ENCODE measurements at regions not wholly inside any gene's neighbourhood (a gene's known extent, or its start where the extent isn't known, plus 50 kb on each side); places are given as distances from the start of the nearest gene placed in this dataset.
A peak's percentile ranks its signal among the peaks of the same experiment; 100 is the strongest.

DNA sequence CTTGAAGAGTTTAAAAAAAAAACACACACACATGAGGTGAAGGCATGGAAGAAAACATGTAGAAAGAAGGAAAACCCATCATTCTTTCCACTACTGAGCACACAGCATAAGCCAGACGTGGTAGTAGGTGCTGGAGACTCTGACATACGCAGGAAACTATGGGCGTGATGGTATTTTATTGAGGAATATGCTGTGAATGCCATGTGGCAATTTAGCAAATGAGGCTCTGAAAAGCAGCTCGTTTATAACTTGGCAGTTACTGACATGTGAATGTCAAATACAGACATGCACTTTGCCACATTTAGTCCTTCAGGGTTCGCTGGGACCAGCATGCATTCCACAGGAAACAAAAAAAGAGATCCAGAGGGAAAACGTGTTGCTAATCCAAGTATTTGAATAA is 74.3 kb upstream of the IFNAR2 start:
- DNase-seq = no peak

DNA sequence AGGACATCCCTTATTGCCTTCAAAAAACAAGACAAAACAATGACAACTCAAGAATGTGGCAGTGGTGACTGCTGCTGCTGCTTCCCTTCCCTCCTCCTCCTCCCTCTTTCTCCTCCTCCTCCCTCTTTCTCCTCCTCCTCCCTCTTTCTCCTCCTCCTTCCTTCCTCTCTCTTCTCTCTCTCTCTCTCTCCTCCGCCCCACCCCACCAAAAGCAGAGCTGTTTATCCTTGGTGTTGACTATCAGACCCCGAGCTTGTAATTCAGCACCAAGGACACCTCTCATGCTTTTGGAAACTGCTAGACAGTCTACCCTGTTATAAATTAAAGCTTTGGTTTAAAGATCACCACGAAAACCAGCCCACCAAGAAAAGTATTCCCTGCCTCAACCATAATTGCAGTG is 72.4 kb upstream of the IFNAR2 start:
- no peak for DNase-seq

DNA sequence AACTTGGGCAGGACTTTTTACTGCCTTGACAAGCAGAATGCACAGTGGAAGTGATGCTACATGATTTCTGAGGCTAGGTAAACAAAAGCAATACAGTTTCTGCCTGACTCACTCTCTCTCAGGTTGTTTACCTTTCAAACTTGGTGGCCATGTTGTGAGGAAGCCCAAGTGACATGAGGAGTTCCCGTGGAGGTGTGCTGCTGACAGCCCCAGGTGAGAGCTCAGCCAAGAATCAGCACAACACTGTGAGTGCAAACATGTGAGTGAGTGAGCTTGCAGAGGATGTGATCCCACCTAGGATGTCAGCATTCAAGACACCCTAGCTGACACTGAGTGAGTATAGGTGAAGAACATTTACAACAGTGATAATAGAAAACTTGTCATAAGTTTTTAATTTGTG is 71.1 kb upstream of the IFNAR2 start:
- DNase-seq = no peak

GRCh38 chr21:33162436-33162951 is 67.2 kb upstream of the IFNAR2 start:
- DNase-seq = peak; percentile 71

DNA sequence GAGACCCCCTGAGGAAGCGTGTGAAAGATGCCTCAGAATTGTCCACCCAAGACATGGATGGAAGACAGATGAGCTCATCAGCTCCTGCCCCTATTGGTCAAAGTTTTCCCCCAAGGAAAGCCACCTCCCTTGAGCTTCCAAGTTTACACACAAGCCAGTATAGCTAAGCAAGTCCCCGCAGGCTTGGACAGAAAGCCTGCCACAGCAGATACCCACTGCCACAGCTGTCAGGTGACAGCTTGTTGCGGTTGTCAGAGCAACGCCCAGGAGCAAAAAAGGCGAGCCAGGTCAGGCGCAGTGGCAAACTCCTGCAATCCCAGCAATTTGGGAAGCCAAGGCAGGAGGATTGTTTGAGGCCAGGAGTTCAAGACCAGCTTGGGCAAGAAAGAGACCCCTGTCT is 60.9 kb upstream of the IFNAR2 start:
- no peak for DNase-seq

- DNase-seq = no peak
Measured at GRCh38 chr21:33169359-33169758, 60.4 kb upstream of the IFNAR2 start.

GRCh38 chr21:33171616-33172169 is 58.0 kb upstream of the IFNAR2 start:
- no peak for DNase-seq

- no peak for DNase-seq
Measured at GRCh38 chr21:33174756-33175155, 55.0 kb upstream of the IFNAR2 start.

All from muscle of arm (tissue), 1 donor.